NCI-H2196 treated with DMSO at 0.1 percent for 48 hours (cell line): ENCODE measurements at regions not wholly inside any gene's neighbourhood (a gene's known extent, or its start where the extent isn't known, plus 50 kb on each side); places are given as distances from the start of the nearest gene placed in this dataset.
"Not testable (repeated sequence)": the region's sequence is repeated elsewhere in the genome, so short reads cannot be mapped to it uniquely, and the experiment has no call there.

ENCODE experiments used
- DNase-seq: peaks from one replicate; lab custom pipeline; 2025; ENCODE audit not compliant: unreplicated experiment; lab: John Stamatoyannopoulos, UW

GRCh38 chr14:21937996-21938395 lies 264.4 kb upstream of the OR4E1 start:
- DNase-seq, result no peak

- DNase-seq, result no peak
Observed at GRCh38 chr14:21933681-21934080, 260.1 kb upstream of the OR4E1 start.

DNA sequence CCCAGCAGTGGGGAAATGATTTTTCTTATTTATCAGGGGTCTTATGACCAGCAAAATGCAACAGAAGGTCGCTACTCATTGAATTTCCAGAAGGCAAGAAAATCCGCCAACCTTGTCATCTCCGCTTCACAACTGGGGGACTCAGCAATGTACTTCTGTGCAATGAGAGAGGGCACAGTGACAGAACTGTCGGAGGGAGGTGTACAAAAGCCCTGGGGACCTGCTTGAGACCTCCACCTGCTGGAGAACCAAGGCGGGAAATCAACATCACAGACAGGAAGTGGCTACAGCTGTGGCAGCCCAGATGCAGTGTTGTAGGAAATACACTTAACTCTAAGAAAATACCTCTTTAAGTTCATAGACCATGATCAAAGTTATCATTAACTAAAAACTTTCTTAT lies 250.9 kb upstream of the OR4E1 start:
- no peak for DNase-seq

DNA sequence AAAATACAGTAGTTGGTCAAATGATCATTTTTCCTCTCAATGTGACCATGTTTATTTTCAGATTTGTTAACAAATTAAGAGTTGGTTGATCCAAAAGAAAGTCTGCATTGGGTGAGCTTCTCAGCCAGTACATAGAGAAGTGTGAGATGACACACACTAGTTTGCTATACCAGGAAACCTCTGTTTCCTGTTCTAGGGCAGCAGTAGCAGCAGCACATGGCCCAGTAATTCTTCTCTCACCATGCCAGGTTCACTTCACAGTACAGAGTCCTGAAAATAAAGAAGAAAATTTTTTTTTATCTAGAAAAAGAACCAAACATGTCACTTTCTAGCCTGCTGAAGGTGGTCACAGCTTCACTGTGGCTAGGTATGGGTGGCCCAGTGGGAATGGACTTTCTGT lies 250.2 kb upstream of the OR4E1 start:
- no peak for DNase-seq

GRCh38 chr14:21921453-21921852 lies 247.8 kb upstream of the OR4E1 start:
- no peak for DNase-seq

DNA sequence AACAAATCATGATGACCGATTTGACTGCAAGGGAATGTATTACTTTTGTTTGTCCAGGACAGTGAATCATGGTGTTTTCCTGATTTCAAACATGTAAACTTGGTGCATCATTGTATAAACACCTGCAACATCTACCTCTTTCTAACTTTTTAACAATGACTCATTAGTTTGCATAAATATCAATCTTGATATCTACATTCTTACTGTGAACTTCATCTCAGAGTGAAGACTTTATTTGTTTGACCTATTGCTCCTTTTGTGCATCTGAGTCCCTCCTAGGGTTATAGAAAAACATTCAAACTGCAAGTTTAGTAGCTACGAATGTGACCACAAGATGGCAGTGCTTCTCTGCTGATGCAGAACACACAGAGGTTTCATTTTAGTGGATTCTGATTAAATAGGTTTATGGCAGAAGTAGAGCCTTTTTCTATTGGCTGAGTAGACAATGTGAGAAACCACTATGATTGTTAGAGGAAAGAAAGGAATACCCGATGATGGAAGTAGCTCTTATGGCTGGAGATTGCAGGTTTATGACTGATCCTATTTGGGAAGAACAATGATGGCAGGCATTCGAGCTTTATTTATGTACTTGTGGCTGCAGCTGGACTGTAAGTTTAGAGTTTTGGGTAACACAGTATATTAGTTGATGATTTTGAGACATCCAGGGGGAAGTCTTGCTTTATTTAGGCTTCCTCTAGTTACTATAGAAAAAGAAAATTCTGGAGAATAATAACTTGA lies 244.2 kb upstream of the OR4E1 start:
- DNase-seq, result no peak

GRCh38 chr14:21915826-21916225 lies 242.2 kb upstream of the OR4E1 start:
- DNase-seq, result no peak

DNA sequence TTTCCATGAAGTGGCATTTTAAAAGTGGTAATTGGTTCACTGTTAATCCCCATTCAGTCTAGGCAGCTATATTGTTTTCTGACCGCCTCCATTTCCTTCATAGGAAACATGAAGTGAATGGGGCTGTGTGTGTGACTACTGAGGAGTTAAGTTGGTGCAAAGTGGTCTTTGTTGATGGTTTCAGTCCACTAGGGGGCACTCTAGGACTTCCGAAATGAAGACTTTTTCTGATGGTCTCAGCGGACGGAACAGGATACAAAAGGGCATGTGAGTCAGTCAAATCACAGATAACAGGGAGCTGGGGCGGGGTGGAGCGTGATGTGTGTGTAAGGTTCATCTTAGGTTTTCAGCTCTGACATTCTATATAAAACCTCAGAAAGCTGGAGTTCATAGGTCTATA lies 240.1 kb upstream of the OR4E1 start:
- DNase-seq, result no peak

DNA sequence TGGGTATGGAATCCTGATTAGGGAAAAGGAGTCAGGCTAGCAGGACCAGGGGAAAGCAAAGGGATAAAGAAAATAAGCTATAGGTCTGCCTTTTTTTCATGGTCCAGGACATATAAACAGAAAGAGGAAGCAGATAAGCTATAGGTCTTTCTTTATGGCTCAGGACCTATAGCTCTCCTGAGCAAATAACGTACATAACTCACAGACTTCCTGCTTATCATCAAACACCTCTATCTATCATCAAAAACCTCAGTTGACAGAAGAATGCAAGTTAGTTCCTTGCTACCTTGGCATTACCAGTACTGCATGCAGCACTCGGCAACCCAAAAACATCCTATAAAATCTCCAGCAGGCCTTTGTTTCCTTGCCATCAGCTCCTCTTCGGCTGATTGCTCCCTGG lies 238.7 kb upstream of the OR4E1 start:
- no peak for DNase-seq

- DNase-seq, result no peak
Observed at GRCh38 chr14:21911877-21912276, 238.3 kb upstream of the OR4E1 start.

GRCh38 chr14:21910260-21910659 lies 236.6 kb upstream of the OR4E1 start:
- DNase-seq, result no peak

DNA sequence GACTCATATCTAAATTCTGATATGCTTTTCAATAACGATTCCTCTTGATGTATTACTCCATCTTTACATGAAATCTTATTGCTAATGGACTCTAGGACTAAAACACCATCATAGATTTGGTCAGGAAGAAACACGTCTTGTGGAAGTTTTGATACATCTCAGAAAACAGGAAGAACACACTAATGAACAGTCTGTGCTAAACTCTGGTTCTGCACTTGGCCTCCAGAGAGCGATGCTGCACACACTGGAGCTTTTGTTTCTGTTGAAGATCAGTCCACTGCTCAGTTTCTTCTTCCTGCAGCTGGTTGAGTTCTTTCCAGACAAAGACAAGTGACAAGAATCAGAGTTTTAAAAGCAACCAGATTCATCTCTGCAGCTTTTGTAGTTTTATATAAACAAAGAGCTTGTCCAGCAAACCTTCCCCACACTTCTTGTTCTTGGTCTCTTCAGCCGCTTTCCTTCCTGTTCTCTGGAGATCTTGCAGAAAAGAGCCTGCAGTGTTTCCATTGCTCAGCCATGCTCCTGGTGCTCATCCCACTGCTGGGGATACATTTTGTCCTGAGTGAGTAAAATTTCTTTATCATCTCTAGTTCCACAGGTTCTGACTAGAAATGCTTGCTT lies 229.1 kb upstream of the OR4E1 start:
- no peak for DNase-seq

GRCh38 chr14:21894898-21895194 lies 221.2 kb upstream of the OR4E1 start:
- DNase-seq, result not testable (repeated sequence)

DNA sequence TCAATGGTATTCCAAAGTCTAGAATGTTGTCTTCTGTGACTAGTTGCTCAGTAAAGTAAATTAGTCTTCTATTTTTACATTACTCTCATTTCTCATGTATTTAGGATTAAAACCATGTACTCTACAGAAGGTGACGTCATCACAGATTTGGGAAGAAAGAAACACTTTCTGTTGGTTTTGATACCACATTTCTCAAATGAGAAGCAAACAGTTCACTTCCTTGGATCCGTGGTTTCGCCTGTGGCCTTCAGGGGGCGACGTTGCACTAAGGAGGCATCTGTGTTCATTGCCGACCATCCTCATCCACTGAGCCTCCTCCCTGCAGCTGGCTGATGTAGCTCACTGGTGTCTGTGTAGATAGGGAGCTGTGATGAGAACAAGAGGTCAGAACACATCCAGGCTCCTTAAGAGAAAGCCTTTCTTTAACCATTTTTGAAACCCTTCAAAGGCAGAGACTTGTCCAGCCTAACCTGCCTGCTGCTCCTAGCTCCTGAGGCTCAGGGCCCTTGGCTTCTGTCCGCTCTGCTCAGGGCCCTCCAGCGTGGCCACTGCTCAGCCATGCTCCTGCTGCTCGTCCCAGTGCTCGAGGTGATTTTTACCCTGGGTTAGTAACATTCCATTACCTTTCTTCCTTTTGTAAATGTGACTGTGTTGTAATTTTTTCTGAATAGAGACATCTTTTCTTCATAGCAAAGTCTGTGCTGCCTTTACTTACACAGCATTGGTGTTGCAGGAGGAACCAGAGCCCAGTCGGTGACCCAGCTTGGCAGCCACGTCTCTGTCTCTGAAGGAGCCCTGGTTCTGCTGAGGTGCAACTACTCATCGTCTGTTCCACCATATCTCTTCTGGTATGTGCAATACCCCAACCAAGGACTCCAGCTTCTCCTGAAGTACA lies 220.6 kb upstream of the OR4E1 start:
- no peak for DNase-seq

- no peak for DNase-seq
Observed at GRCh38 chr14:21891921-21892320, 218.3 kb upstream of the OR4E1 start.

GRCh38 chr14:21884995-21885394 lies 211.4 kb upstream of the OR4E1 start:
- DNase-seq, result no peak

DNA sequence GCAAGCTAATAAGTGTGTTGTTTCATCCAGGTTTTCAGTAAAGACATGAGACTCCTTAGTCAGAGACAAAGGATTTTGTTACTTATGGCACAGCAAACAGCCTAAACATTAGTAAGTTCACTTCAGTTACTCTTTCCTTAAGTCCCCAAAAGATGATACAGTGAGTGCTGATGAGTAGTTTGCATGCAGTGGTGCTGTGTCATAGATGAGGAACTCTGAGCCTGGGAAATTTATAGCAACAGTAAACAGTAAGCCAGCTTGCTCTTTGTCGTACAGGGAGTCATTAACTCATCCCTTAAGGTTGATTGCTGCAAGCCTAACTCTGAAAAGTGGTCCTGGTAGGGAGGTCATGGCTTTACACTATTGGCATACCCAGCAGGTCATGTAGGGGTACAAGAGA lies 208.6 kb upstream of the OR4E1 start:
- DNase-seq, result no peak

- no peak for DNase-seq
Observed at GRCh38 chr14:21880918-21881317, 207.3 kb upstream of the OR4E1 start.

DNA sequence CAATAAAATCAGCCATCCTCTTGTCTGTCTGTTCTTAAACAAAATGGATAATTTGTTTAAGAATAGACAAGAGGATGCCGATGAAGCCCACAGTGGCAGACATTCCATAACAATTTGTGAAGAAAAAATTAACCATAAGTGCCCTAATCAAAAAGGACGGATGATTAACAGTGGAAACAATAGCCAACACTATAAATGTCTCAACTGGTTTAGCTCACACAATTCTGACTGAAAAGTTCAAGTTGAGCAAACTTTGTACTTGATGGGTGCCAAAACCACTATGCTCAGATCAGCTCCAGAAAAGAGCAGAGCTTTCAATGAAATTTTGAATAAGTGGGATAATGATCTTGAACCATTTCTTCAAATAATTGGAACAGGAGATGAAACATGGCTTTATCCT lies 202.2 kb upstream of the OR4E1 start:
- DNase-seq, result no peak

- no peak for DNase-seq
Observed at GRCh38 chr14:21874946-21875345, 201.3 kb upstream of the OR4E1 start.

GRCh38 chr14:21874167-21874566 lies 200.5 kb upstream of the OR4E1 start:
- DNase-seq, result no peak

DNA sequence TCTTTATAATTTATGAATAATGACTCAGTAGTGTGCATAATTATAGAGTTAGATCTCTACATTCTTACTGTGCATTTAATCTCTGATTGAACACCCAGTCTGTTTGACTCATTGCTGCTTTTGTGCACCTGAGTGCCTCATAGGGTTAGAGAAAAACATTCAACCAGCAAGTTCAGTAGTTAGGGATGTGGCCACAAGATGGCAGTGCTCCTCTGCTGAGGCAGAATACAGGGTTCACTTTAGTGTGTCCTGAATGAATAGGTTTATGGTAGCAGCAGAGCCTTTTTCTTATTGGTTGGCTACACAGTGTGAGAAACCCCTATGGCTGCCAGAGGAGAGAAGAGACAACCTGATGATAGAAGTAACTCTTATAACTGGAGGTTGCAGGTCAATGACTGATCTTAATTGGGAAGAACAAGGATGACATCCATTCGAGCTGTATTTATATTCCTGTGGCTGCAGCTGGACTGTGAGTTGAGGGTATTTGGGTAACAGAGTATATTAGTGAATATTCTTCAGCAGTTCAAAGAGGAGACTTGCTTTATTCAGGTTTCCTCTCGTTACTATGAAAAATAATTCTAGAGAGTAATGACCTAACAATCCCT lies 194.9 kb upstream of the OR4E1 start:
- no peak for DNase-seq
